NCI-H2107 treated with DMSO at 0.1 percent for 48 hours (cell line): ENCODE measurements at regions not wholly inside any gene's neighbourhood (a gene's known extent, or its start where the extent isn't known, plus 50 kb on each side); places are given as distances from the start of the nearest gene placed in this dataset.

Experiments used
- DNase-seq: peaks from one replicate; lab custom pipeline; 2025; ENCODE audit not compliant: unreplicated experiment; lab: John Stamatoyannopoulos, UW

DNA sequence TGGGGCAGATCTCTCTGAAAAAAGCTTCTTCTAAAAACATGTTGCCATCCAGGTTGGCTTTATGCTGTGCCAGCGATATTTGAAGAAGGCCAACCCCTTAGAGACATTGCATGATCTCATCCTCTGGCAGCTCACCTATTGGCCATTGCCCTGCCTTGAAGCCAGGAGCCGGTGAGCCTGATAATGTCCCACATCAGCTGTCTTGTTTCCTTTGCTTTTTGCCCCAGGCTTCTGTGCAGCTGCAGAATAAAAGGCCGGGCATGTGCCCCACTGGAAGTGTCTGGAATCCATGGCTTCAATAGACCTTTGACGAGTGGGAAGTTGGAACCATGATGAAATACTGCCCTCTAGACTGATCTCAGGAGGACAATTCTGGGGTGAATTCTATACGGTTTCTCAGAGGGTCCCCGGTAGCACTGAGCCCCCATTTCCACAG is 523.5 kb upstream of the ZEB2 start:
- no peak for DNase-seq

DNA sequence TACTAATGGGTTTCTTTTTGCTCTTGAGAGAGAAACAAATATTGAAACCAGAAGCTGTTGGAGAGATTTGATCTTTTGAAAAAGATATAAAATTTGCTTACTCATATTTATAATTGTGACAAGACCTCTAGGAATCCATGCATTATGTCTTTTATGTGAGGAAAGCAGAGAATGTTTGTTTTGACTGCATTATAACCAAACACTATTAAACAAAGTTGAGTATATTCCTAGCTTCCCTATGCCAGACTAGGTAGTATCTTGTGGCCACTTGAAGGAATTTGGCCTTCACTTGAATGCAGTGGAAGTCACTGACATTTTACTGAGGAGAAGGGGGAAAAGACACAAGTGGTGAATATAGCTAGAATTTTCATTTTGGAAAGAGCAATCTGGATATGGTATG is 521.8 kb upstream of the ZEB2 start:
- DNase-seq, result no peak

DNA sequence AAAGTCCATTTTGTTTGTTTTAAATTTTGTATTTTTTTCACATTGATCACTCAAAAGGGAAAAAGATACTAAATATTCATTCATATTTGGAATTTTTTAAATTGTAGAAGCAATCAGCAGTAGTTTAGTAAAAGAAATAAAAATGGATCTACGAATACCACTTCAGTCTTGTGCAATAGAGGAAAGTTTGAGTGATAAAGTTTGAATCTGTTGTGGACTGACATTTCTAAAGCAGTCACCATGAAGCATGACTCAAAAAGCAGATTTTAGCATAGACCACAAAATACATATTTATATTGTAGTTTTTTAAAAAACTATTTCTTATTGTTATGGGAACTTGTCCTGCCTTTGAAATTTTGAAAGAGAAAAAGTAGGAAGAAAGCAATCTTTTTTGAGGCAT is 520.5 kb upstream of the ZEB2 start:
- no peak for DNase-seq

DNA sequence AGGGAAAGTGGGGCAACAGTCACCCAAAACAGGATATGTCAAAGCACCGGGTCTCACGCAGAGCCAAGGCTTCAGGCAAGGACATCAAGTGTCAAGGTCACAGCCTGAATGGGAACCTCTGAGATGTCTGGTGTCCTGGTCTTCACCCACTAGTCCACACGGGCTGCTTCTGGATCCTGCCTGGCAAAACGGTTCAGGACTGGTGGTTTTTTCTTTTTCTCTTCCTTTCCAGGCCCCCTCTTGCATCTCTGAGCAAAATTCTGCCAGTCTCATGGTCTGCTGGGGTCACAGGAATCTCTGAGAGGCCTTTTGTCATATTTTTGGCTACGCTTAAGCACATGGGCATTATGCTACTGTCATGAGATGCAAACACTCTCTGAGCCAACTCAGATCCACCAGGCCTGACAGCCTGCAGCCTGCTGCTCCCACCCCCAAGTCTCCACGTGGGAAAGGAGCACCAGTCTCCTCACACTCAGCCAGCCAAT is 518.2 kb upstream of the ZEB2 start:
- DNase-seq, result no peak

DNA sequence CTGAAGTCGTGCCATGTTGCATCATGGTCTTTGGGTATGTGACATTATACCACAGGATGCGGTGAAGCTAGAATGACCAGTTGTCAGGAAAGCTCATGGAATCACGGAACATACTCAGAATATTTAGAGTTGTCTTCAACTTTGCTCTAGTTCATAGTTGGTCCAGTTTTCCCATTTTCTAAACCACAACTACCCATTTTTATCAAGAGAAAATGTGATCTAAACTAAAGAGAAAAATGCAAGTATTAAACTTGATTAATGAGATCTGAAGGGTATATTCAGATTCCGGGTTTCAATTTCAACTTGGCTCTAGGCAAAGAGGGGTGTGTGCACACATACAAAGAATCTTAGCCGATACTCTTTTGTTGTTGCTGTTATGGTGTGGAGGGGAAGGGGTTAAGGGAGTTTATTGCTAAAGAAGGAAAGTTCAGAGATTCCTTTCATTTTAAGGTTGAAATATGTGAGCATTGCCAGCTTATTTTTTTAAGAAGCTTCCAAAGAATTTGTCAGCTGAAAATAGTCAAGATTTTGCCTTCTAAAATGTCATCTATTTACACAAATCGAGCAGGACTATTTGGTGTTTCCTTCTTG is 516.6 kb upstream of the ZEB2 start:
- DNase-seq, result no peak

DNA sequence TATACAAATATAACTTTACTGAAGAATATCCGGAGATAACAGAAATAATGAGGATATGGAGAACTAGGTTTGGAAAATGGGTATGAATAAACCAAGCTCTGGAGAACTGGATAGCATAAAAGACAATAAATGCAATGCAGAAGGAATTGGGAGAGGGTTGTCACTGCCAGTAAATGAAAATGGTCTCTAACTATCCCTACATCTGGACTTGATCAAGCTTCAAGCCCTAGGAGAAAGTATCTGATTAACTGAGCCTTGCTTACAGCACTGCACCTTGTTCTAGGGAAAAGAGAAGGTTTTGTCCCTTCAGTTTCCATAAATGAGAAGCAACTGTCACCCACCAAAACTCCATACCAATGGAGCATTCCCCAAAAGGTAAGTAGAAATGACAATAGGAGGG is 514.6 kb upstream of the ZEB2 start:
- DNase-seq, result no peak

DNA sequence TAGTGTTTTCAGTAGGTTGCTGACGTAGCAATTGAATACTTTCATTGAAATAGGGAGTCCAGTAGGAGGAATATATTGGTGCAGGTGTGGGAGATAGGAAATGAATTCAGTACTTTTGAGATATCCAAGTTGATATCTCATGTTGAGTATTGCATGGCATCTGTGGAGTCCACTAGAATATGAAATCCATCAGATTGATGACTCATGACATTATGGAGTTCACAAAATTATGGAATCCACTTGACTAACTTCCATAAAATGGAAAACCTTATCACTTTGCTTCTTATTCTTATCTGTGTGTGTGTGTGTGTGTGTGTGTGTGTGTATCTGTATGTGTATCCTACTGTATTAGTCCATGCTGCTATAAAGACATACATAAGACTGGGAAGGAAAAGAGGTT is 513.5 kb upstream of the ZEB2 start:
- no peak for DNase-seq

DNA sequence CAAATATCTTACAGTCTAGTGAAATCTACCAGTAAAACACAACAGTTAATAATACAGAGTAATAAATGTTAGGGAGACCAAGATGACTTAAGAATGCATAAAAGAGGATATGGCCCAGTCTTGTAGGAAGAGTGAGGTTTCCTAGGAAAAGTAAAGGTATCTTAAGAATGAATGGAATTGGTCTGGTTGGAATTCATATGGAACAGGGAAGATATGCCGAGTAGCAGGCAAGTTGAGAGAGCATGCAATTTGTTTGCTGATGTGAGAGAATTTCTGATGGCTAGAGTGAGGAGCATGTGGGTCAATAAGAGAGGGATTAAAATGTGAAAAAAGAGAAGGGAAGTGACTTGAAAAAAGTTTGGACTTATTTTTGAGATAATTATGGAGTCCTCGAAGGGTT is 512.9 kb upstream of the ZEB2 start:
- no peak for DNase-seq

DNA sequence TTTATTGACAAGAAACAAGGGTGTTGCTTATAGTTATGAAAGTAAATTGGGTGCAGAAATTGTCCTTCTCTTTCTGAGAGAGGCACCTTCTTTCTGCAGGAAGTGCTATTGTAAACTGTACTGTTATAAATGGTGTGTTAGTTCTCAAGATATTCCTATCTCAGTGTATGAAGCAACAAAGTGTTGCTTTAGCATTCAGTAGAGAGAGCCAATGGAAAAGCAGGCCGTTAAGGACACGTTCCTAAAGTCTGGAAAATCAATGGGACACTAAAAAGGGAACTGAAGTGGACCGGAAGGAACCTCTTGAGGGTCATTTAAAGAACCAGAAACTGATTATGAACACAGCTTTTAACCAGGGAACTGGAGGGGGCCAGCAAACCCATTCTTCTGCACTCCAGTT is 510.0 kb upstream of the ZEB2 start:
- no peak for DNase-seq

DNA sequence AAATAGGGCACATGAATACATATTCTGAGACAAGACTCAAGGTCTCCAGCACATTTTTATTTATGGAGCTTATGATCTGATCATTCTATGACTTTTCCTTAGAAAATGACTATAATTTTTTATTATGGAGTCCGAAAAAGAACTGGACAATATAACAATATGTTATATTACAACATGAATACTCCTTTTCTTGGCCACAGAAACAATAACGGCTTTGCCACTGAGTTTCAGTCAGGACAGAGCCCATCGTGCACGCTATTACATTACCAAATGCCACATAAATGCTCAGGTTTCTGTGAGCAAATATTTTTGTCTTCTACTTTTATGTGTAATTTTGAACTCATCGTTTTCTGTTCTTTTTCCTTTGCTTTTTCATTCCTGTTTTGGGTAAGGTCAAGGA is 509.2 kb upstream of the ZEB2 start:
- DNase-seq, result no peak

DNA sequence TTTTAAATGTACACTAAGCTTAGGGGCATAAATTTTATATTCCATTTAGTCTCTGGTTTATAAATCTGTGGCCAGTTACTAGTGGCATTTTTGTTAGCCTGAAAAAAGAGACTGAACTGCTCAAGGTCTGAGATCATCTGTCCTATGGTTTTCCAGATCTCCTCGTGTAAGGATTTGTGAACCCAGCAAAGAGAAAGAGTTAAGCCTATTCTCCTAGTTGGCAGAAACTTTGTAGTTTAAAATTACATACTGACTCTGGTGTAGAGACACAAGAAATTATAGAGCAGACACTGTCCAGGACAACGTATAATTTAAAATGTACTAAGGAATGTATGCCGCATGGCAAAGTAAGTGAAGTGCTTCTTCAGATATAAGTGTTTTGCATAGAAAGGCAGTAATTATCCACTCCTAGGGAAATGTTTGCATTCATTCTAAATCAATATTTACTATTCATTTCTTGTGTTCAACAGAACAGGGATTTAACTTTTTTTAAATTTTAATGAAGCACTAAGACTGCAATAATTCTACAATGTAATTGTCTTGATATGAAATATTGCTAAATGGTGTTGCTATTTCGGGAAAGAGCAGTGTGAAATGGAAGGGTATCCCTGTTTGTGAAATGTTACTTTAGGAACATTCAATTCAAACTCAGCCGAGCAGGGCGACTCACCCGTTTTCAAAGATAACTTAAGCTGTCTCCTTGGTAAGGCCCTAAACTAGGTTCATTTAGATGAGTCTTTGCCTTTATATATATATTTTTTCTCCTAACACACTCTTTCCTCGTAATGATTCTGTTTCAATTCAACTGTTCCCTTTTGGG is 508.4 kb upstream of the ZEB2 start:
- DNase-seq, result no peak

DNA sequence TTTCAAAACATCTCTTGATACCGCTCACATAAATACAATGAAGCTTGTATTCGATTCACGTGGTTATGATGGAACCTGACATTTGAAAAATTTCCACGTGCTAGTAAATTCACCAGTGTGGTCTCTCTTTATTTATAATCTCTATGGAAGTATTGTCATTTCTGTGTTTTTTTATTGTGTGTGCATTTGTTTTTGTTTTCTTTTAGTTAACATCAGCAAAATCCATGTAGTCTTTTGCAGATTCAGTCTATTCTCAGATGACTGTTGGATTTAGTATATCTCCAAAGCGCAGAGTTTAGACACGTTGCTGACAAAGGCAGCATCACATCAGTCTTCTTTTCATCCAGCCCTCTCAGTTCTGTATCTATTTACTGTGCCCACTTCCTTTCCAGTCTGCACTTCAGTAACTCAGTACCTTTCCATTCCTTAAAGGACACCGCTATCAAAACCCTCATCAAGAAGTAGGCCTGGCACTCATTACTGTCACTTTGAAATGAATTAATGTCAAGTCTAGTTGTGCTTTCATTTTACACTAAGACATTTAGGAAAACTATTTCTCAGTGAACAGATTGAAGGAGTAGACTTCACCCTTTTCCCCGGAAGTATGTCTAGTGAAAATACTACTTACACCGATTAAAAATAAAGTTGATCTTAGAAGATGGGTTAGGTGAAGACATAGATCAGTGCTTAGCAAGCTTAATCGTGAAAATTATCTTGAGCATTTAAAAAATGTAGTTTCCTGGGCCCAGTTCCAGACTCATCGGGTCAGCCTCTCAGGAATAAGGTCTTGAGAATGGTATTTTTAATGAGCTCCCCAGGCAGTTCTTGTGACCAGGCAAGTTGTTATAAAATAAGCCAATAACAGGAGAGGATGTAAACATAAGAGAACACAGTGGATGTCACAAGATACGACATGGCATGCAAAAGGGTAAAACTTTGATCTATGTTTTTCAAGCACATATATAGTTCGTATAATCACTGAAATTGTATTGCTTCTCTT is 506.8 kb upstream of the ZEB2 start:
- no peak for DNase-seq

DNA sequence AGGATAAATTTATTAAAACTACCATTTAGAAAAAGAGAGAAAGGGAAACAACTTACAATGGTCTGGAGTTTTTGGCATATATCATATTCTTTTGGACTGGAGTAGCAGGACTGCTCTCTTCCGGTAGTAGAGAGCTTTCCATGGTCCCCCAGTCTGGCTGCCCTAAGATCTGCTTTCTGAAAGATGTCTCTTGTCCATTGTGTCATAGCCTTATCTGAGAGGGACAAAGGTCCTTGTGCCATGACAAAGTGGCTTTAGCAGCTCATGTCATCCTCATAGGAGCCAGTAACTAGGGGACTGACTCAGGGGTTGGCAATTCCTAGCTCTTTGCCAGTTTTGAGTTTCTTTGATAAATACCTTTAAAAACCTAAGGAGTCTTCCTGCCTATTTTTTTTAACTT is 505.5 kb upstream of the ZEB2 start:
- no peak for DNase-seq

DNA sequence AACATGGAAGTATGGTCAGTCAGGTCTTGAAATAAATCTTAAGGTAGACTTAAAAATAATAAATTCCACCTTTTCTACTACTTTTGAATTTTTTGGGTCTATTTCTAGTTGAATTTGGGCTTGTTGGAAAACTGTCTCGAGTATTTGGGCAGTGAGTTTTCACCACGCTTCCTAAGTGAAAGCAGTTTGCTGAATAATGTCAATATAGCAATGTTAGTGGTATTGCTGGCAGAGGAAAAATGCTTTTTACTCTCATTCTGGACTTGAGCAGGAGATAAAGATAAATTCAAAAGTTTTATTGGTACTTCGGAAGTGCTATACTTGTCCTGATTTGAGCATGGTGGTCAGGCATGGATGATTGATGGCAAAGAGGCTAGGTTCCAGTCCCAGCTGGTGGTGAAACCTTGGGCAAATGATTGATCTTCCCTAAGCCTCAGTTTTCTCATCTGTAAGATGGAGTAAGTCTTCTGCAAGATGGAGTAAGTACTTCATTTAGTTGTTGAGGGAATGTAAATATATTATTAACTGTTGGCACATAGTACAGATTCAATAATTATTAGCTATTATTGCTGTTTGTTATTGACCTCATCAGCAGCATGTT is 503.5 kb upstream of the ZEB2 start:
- no peak for DNase-seq

DNA sequence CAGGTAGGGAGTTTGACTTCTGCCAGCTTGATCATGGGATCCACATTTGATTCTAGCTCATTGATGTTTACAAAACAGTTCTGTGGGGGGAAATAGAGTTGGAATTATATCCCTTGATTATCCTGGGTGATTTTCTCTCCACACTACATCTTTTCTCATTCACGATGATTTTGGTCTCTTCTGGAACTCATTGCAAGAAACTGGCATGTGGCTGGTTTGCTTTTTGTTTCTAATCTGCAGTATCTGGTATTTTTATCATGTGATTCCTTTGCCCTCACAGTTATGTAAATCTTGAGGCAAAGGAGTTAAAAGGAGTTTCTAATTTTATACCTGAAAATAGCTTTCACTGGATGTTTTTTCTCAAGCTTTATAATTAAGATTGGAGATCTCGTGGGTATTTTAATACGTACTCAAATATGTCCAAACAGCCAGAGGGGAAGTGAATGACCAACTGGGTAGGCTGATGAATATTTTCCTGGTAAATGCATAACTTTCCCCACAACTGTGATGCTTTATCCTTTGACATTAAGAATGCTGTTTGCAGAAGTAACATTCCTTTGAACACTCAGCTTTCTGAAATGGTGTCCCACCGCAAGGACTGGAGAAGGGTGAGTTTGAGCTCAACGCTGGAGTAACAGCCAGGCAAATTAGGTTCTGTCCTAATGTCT is 502.9 kb upstream of the ZEB2 start:
- no peak for DNase-seq

DNA sequence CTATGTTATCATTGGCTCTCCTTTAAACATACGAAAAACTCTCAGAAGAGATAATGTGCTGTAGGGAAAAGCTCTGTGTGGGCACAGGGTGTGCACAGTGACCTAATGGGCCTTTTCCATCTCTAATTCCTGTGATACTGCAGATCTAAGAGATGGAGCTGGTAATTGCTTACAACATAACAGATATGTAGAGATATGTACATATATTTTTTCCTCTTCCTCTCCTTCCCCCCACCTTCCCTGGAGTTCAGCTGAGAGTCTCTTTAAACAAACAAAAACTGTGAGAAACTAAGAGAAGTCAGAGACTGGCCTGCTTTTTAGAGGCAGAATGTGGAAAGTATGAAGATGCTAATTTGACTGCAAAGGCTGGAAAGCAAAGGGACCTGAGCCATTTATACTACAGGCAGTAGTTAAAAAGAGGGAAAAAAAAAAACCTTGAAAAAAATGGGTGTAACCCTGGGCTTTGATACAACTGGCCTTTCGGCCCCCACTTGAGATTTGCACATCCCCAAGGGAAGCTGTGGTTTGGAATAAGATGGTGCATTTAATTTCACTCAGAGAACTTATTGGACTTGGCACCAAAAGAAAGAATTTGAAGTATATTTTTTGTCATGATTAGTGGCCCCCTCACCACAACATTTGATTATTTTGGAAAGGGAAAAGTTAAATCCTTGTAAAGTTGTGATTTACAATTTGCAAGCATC is 502.2 kb upstream of the ZEB2 start:
- DNase-seq, result no peak

DNA sequence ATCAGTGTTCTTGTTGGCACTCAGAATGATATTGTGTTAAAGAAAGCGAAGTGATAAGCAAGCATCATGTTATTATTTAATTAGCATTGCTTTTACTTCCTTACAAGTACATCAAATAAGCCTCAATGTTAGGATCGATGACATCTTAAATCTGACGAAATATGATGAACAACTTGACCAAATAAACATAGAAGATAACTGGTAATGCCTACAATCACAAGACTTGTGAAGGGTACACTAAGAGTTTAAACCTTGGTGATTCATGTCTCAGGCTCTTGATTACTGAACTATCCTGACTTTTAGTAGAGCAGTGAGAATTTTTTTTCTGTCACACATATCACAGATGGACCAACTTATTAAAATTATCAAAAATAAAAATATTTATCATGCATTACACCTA is 500.8 kb upstream of the ZEB2 start:
- DNase-seq, result no peak

DNA sequence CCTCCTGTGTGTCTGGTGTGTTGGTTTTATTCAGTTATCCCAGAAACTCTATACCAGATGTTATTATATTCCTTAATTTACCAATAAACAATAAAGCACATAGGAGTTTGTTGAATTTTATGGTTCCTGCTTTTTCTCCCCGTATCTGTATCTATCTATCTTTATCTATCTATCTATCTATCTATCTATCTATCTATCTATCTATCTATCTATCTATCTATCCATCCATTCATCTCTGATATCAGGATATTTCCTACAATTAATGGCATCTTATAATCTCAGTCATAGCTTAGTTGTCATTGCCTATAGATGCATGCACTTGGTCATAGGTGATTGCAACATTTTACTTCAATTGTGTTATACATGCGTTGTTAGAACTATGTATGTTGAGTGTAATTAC is 500.2 kb upstream of the ZEB2 start:
- no peak for DNase-seq

DNA sequence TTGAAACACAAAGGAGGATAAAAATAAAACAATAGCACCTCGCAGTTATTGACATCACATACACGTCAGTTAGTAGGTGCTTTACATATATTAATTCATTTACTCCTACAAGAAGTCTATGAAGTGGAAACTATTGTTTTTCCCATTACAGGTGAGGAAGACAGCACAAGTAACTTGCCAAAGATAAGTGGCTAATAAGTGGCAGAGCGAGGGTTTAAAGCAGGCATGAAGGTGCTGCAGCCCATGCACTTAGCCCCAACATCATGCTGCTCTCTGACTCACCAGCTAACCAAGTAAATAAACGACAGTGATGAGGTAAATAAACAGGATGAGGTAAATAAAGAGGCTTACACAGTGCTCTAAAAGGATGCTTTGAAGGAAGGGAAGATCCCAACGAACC is 498.6 kb upstream of the ZEB2 start:
- DNase-seq, result no peak

DNA sequence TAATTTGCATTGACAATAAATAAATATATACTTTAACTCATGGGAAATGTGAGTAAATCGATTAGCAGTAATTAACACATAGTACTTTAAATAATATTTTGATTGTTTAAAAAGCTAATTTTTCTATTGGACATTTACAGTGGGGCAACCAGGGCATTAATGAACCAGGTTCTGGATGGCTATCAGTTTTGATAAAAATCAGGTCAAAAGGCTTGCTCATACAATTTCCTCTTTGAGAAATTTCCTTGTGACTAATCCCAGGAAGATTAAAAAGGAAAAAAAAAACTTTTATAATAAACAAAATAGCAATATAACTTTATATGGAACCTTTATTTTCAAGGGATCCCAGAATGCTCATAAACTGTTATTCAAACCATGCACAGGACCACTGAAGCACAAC is 497.2 kb upstream of the ZEB2 start:
- DNase-seq, result no peak
